T-helper 1 cell treated with Interleukin-12 subunit alpha and Interleukin-12 subunit beta and Interleukin-4 antibody, amounts not matched to agents 30 ng/mL and 1 ng/mL, for 36 hours (primary cell): ENCODE measurements at regions not wholly inside any gene's neighbourhood (a gene's known extent, or its start where the extent isn't known, plus 50 kb on each side); places are given as distances from the start of the nearest gene placed in this dataset.

Source experiments
- intact Hi-C: fragments of 100-400 bp; cut with micrococcal nuclease; formaldehyde crosslinking; loops from one replicate; pipeline ENCODE4 v1.15.1; 2024

GRCh38 chr4:122038896-122039295 lies 87.0 kb upstream of the TRPC3 start:
- intact Hi-C loops: no loop called here

- intact Hi-C loops: no loop called here
Measured at GRCh38 chr4:122034619-122035018, 82.8 kb upstream of the TRPC3 start.

- intact Hi-C loops: no loop called here
Measured at GRCh38 chr4:122027203-122027602, 75.3 kb upstream of the TRPC3 start.

- intact Hi-C loops: no loop called here
Measured at GRCh38 chr4:122017296-122017695, 65.4 kb upstream of the TRPC3 start.

GRCh38 chr4:122015203-122015602 lies 63.3 kb upstream of the TRPC3 start:
- intact Hi-C loops: no loop called here

- intact Hi-C loops: no loop called here
Measured at GRCh38 chr4:122012735-122013134, 60.9 kb upstream of the TRPC3 start.

GRCh38 chr4:122010610-122011009 lies 58.8 kb upstream of the TRPC3 start:
- intact Hi-C loops: no loop called here

- intact Hi-C loops: no loop called here
Measured at GRCh38 chr4:122009524-122009923, 57.7 kb upstream of the TRPC3 start.

GRCh38 chr4:122007016-122007415 lies 55.2 kb upstream of the TRPC3 start:
- intact Hi-C loops: no loop called here

GRCh38 chr4:122005064-122005755 lies 53.4 kb upstream of the TRPC3 start:
- intact Hi-C loops: no loop called here

- intact Hi-C loops: loop anchor here (1.0 kb wide), 3 partner anchors 53 to 103 kb away; no protein-coding TSS in a partner anchor
Measured at GRCh38 chr4:122003335-122003734, 51.5 kb upstream of the TRPC3 start.
